GM12878 (cell line): ENCODE measurements at regions not wholly inside any gene's neighbourhood (a gene's known extent, or its start where the extent isn't known, plus 50 kb on each side); places are given as distances from the start of the nearest gene placed in this dataset.

Experiments used
- ATAC-seq: fragments of 200-7000 bp; cut with Tn5 transposase; 3 replicates; pipeline ENCODE4 v1.9.1; 2020; ENCODE audit warnings: mild to moderate bottlenecking, moderate library complexity
- BruUV-seq: library from RNA; stranded (reverse); fragments of 400-500 nt; replicated peaks from 2 replicates; lab custom pipeline; 2021; lab: Mats Ljungman, UMichigan
- CTCF ChIA-PET: fragments of 300-600 bp; sonication (Branson Sonifier 250); formaldehyde crosslinking; extraction: SDS; loops from one replicate; lab custom pipeline; 2021; ENCODE audit warnings: inconsistent platforms; lab: Yijun Ruan, JAX
- POLR2A ChIA-PET: fragments of 350-600 bp; formaldehyde crosslinking; extraction: SDS; loops from one replicate; lab custom pipeline; 2021; ENCODE audit warnings: inconsistent platforms; lab: Charles Lee
- RAD21 ChIA-PET: fragments of 300-600 bp; sonication (Branson Sonifier 250); formaldehyde crosslinking; loops from one replicate; lab custom pipeline; 2023; ENCODE audit warnings: antibody characterized with exemption; ENCODE audit not compliant: unreplicated experiment; lab: Charles Lee
- SMC1A ChIA-PET: fragments of 300-600 bp; sonication (Branson Sonifier 250); formaldehyde crosslinking; loops from one replicate; lab custom pipeline; 2023; ENCODE audit not compliant: unreplicated experiment, uncharacterized antibody; lab: Charles Lee
- DNase-seq: peaks from one replicate; pipeline ENCODE4 v3.0.0-alpha.2; 2011; ENCODE audit warnings: low read depth, low spot score
- FAIRE-seq: peaks from 3 replicates; lab custom pipeline; 2011; peaks lifted over from hg19 to GRCh38; lab: Jason Lieb, UNC
- H2AFZ ChIP-seq: 2 replicates; pipeline ENCODE4 v1.6.0; 2011; ENCODE audit warnings: low read depth, low read length, control low read depth; ENCODE audit not compliant: control insufficient read depth
- H3K27ac ChIP-seq: 2 replicates; pipeline ENCODE4 v1.5.1; 2011; ENCODE audit warnings: control low read depth; ENCODE audit not compliant: control insufficient read depth, insufficient read depth
- H3K27me3 ChIP-seq, 2 experiments: replicated peaks in 1 of 2; 2 replicates each; pipeline versions ENCODE4 v1.6.0 to v1.6.1; 2011; ENCODE audit warnings: low read length in 1 of 2; ENCODE audit not compliant: control insufficient read depth in 2 of 2, insufficient read depth in 2 of 2
- H3K36me3 ChIP-seq, 2 experiments: 2 replicates each; pipeline ENCODE4 v1.5.1; 2011; ENCODE audit warnings: low read length in 1 of 2; ENCODE audit not compliant: control insufficient read depth in 2 of 2, insufficient read depth in 2 of 2
- H3K4me1 ChIP-seq: 2 replicates; pipeline ENCODE4 v1.6.1; 2011; ENCODE audit warnings: mild to moderate bottlenecking, low read length, moderate library complexity, mixed read lengths; ENCODE audit not compliant: control insufficient read depth, insufficient read depth
- H3K4me2 ChIP-seq: 2 replicates; pipeline ENCODE4 v1.6.0; 2011; ENCODE audit warnings: control low read depth; ENCODE audit not compliant: control insufficient read depth, insufficient read depth
- H3K4me3 ChIP-seq: fragments of 200-600 bp; sonication (generic); 2 replicates; pipeline ENCODE4 v1.5.1; 2016
- H3K79me2 ChIP-seq: 2 replicates; pipeline ENCODE4 v1.6.0; 2011; ENCODE audit warnings: low read length; ENCODE audit not compliant: control insufficient read depth, insufficient read depth
- H3K9ac ChIP-seq: 2 replicates; pipeline ENCODE4 v1.8.0; 2011; ENCODE audit warnings: low read length, control low read depth, mixed read lengths; ENCODE audit not compliant: control insufficient read depth, insufficient read depth
- H3K9me3 ChIP-seq: replicated peaks from 3 replicates; pipeline ENCODE4 v1.5.1; 2011; ENCODE audit warnings: mild to moderate bottlenecking, low read length; ENCODE audit not compliant: control insufficient read depth, insufficient read depth
- H4K20me1 ChIP-seq: 2 replicates; pipeline ENCODE4 v1.6.0; 2011; ENCODE audit not compliant: control insufficient read depth, insufficient read depth
- FOS ChIP-seq: IDR thresholded peaks from 3 replicates; pipeline ENCODE4 v1.6.1; 2011; ENCODE audit warnings: borderline replicate concordance; ENCODE audit not compliant: insufficient read length; ENCODE audit errors: extremely low read depth
- GATAD2B ChIP-seq: fragments of 450-650 bp; conservative IDR thresholded peaks from 2 replicates; pipeline ENCODE4 v1.6.1; 2017; ENCODE audit warnings: low read depth, mild to moderate bottlenecking, moderate library complexity
- KAT2A ChIP-seq: conservative IDR thresholded peaks from 2 replicates; pipeline ENCODE4 v1.6.1; 2011; ENCODE audit warnings: low read depth, low read length; ENCODE audit not compliant: control insufficient read depth
- MTA3 ChIP-seq: IDR thresholded peaks from 2 replicates; pipeline ENCODE4 v1.6.1; 2012; ENCODE audit warnings: low read length, inconsistent platforms, borderline replicate concordance
- MXI1 ChIP-seq: fragments of 150-350 bp; IDR thresholded peaks from 2 replicates; pipeline ENCODE4 v1.6.1; 2011; ENCODE audit warnings: low read depth, mild to moderate bottlenecking, inconsistent platforms, low read length, improper control_type of control experiment
- NFIC ChIP-seq: IDR thresholded peaks from 2 replicates; pipeline ENCODE4 v1.6.1; 2012; ENCODE audit warnings: low read depth, mild to moderate bottlenecking, inconsistent platforms, low read length, moderate library complexity
- NKRF ChIP-seq: fragments of 450-650 bp; conservative IDR thresholded peaks from 2 replicates; pipeline ENCODE4 v1.6.1; 2017; ENCODE audit warnings: mild to moderate bottlenecking, moderate library complexity
- SMC3 ChIP-seq: IDR thresholded peaks from 2 replicates; pipeline ENCODE4 v1.6.1; 2011; ENCODE audit warnings: low read length, improper control_type of control experiment, borderline replicate concordance
- SUPT20H ChIP-seq: IDR thresholded peaks from 2 replicates; pipeline ENCODE4 v1.6.1; 2011; ENCODE audit warnings: low read depth, mild to moderate bottlenecking, low read length, moderate library complexity, borderline replicate concordance; ENCODE audit not compliant: control insufficient read depth
- SUZ12 ChIP-seq: fragments of 200-600 bp; sonication (generic); IDR thresholded peaks from one replicate; pipeline ENCODE4 v1.6.1; 2018; ENCODE audit warnings: antibody characterized with exemption, mild to moderate bottlenecking; ENCODE audit not compliant: unreplicated experiment
- ZNF217 ChIP-seq: fragments of 450-650 bp; IDR thresholded peaks from 2 replicates; pipeline ENCODE4 v1.6.1; 2017; ENCODE audit warnings: antibody characterized with exemption, mild to moderate bottlenecking
- WGBS: methylation state at CpG from one replicate; pipeline ENCODE4 v1.1.6; 2016; ENCODE audit warnings: low lambda C conversion rate; ENCODE audit not compliant: insufficient replicate concordance, insufficient coverage; ENCODE audit errors: missing lambda C conversion rate; 5-methylcytosine and 5-hydroxymethylcytosine counted together
- in situ Hi-C: fragments of 300-500 bp; cut with MboI; formaldehyde crosslinking; loops from 9 replicates; pipeline ENCODE4 v1.14.3; 2018; ENCODE audit warnings: mixed read lengths
- intact Hi-C: fragments of 100-400 bp; cut with micrococcal nuclease; formaldehyde crosslinking; loops from one replicate; pipeline ENCODE4 v1.14.2; 2022; ENCODE audit not compliant: unreplicated experiment
- TF ChIP-seq, protein P1 (sequence below): IDR thresholded peaks from 2 replicates; pipeline ENCODE4 v1.6.1; 2011; ENCODE audit warnings: low read depth, low read length, improper control_type of control experiment, borderline replicate concordance
- TF ChIP-seq, protein P2 (sequence below), 3 experiments: IDR thresholded peaks in 2 of 3; conservative IDR thresholded peaks in 1 of 3; 2 replicates each; pipeline ENCODE4 v1.5.1; 2011; ENCODE audit warnings: low read depth in 3 of 3, low read length in 3 of 3, mild to moderate bottlenecking in 3 of 3, control low read depth in 2 of 3, moderate library complexity in 2 of 3, inconsistent platforms in 1 of 3, mixed read lengths in 1 of 3; ENCODE audit not compliant: control insufficient read depth in 2 of 3, insufficient read depth in 1 of 3; ENCODE audit errors: extremely low read depth in 1 of 3

- no peak overlapping the region for H3K27ac ChIP-seq
- H3K9ac ChIP-seq: no peak overlapping the region
- SMC1A ChIA-PET: interaction anchor here (1.0 to 3.8 kb wide), 5 partner anchors 11 to 401 kb away, joined by 3 to 16 read pairs (median 5); no protein-coding TSS in a partner anchor
- H3K36me3 ChIP-seq: no peaks in the 10 kb centered on the region
- no peaks in the 10 kb centered on the region for H3K4me1 ChIP-seq
- TF ChIP-seq GATAD2B: no peak
- no peak for TF ChIP-seq NFIC
- no peak for TF ChIP-seq KAT2A
- no peak for TF ChIP-seq SUZ12
- no peak for TF ChIP-seq NKRF
- no peaks in the 10 kb centered on the region for H3K27me3 ChIP-seq
- RAD21 ChIA-PET: interaction anchor here (0.9 to 3.3 kb wide), 2 partner anchors 340 to 400 kb away, joined by 3 to 28 read pairs; no protein-coding TSS in a partner anchor
- CTCF ChIA-PET: interaction anchor here (0.5 to 3.8 kb wide), 8 partner anchors 10 to 547 kb away, joined by 3 to 63 read pairs (median 8); no protein-coding TSS in a partner anchor
- H3K4me2 ChIP-seq: no peak overlapping the region
- H3K79me2 ChIP-seq: no peaks in the 10 kb centered on the region
- intact Hi-C loops (loop anchor here (2.0 kb wide), 1 partner anchor 400 kb away; no protein-coding TSS in a partner anchor), in situ Hi-C loops (no loop called here)
- no peak overlapping the region for H3K4me3 ChIP-seq
- H2AFZ ChIP-seq: no peak overlapping the region
- BruUV-seq: no TSS peak
- H3K9me3 ChIP-seq: no peaks in the 10 kb centered on the region
- no peaks in the 10 kb centered on the region for H4K20me1 ChIP-seq
- 88% methylated on average over 1 of the region's 1 CpG for WGBS
- POLR2A ChIA-PET: no interaction called here
- DNase-seq (no peak), ATAC-seq (no peak), FAIRE-seq (no peak)
These were observed 72.3 kb upstream of the CNTLN start for GRCh38 chr9:17062497-17062896.

DNA sequence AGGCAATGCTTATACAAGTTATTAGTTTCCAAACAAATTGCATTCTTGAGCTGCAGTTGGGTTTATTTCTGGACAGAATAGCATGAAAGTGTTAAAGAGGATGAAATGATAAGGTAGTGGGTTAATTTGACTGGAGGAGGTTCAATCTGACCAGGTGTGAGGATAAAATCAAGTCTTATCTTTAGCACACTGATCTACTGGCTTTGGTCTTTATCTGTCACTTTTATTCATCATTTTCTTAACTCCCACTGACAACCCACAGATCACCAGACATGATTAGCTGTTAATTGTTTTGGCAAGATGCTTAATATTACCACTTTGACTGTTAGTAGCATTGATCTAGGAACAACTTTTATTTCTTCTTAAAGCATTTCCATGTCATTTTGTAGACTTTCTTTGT lies 74.4 kb upstream of the CNTLN start:
- no peaks in the 10 kb centered on the region for H3K36me3 ChIP-seq
- H2AFZ ChIP-seq: no peak overlapping the region
- ChIA-PET RAD21 (no interaction called here), SMC1A (no interaction called here), POLR2A (no interaction called here), CTCF (interaction anchor here (0.7 kb wide), 1 partner anchor 21 kb away, joined by 3 read pairs; no protein-coding TSS in a partner anchor)
- DNase-seq (no peak), FAIRE-seq (no peak), ATAC-seq (no peak)
- no peaks in the 10 kb centered on the region for H3K9me3 ChIP-seq
- H3K27ac ChIP-seq: no peak overlapping the region
- intact Hi-C loops (no loop called here), in situ Hi-C loops (no loop called here)
- no peaks in the 10 kb centered on the region for H4K20me1 ChIP-seq
- H3K4me2 ChIP-seq: no peak overlapping the region
- H3K27me3 ChIP-seq: no peaks in the 10 kb centered on the region
- BruUV-seq: no TSS peak
- no peak overlapping the region for H3K4me3 ChIP-seq
- no peaks in the 10 kb centered on the region for H3K79me2 ChIP-seq
- no peaks in the 10 kb centered on the region for H3K4me1 ChIP-seq
- H3K9ac ChIP-seq: no peak overlapping the region
- TF ChIP-seq SMC3 (no peak), FOS (no peak), MXI1 (no peak), MTA3 (no peak), SUPT20H (no peak), ZNF217 (no peak)
- TF ChIP-seq, protein P1, sequence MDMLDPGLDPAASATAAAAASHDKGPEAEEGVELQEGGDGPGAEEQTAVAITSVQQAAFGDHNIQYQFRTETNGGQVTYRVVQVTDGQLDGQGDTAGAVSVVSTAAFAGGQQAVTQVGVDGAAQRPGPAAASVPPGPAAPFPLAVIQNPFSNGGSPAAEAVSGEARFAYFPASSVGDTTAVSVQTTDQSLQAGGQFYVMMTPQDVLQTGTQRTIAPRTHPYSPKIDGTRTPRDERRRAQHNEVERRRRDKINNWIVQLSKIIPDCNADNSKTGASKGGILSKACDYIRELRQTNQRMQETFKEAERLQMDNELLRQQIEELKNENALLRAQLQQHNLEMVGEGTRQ: no peak
- TF ChIP-seq, protein P2, sequence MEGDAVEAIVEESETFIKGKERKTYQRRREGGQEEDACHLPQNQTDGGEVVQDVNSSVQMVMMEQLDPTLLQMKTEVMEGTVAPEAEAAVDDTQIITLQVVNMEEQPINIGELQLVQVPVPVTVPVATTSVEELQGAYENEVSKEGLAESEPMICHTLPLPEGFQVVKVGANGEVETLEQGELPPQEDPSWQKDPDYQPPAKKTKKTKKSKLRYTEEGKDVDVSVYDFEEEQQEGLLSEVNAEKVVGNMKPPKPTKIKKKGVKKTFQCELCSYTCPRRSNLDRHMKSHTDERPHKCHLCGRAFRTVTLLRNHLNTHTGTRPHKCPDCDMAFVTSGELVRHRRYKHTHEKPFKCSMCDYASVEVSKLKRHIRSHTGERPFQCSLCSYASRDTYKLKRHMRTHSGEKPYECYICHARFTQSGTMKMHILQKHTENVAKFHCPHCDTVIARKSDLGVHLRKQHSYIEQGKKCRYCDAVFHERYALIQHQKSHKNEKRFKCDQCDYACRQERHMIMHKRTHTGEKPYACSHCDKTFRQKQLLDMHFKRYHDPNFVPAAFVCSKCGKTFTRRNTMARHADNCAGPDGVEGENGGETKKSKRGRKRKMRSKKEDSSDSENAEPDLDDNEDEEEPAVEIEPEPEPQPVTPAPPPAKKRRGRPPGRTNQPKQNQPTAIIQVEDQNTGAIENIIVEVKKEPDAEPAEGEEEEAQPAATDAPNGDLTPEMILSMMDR (IDR thresholded peaks at IDR 0.05 in 2 of 3, conservative IDR thresholded peaks at IDR 0.05 in 1 of 3; ENCODE audit: control insufficient read depth in 2 of 3, extremely low read depth in 1 of 3, insufficient read depth in 1 of 3, low read depth in 3 of 3, low read length in 3 of 3): no peak
